Ovary (tissue), 7 donors: ENCODE measurements at regions not wholly inside any gene's neighbourhood (a gene's known extent, or its start where the extent isn't known, plus 50 kb on each side); places are given as distances from the start of the nearest gene placed in this dataset.

Experiments
- DNase-seq, 5 donors: peaks; one replicate each; pipeline ENCODE4 v3.0.0-alpha.2; 2019 to 2020
- H3K27ac ChIP-seq, 2 donors: fragments of 200-600 bp; one replicate each; pipeline versions ENCODE4 v1.5.1 to v1.8.0; 2019 to 2022
- H3K27me3 ChIP-seq: fragments of 200-600 bp; one replicate; pipeline ENCODE4 v1.8.0; 2022
- H3K36me3 ChIP-seq: fragments of 200-600 bp; sonication (generic); one replicate; pipeline ENCODE4 v1.5.1; 2019
- H3K4me1 ChIP-seq: one replicate; pipeline ENCODE4 v1.8.1; 2013; ENCODE audit warnings: mild to moderate bottlenecking, moderate library complexity; ENCODE audit not compliant: insufficient read depth
- H3K4me3 ChIP-seq: fragments of 200-600 bp; sonication (generic); one replicate; pipeline ENCODE4 v1.5.1; 2017
- H3K9me3 ChIP-seq, 2 donors: fragments of 200-600 bp in 1 of 2; sonication (generic) in 1 of 2; one replicate each; pipeline versions ENCODE4 v1.5.1 to v1.8.1; 2013 to 2019; ENCODE audit warnings: mild to moderate bottlenecking in 1 of 2, moderate library complexity in 1 of 2
- CTCF ChIP-seq, 3 donors: fragments of 450-650 bp in 2 of 3; fragments of 200-600 bp in 1 of 3; IDR thresholded peaks; one replicate each; pipeline versions ENCODE4 v1.5.1 to v1.8.0; 2016 to 2022; ENCODE audit warnings: antibody characterized with exemption in 3 of 3, mild to moderate bottlenecking in 1 of 3
- EP300 ChIP-seq: sonication (generic); formaldehyde crosslinking; IDR thresholded peaks from one replicate; pipeline ENCODE4 v1.6.1; 2017; ENCODE audit warnings: antibody characterized with exemption
- POLR2A ChIP-seq: fragments of 450-650 bp; IDR thresholded peaks from one replicate; pipeline ENCODE4 v1.6.1; 2017; ENCODE audit warnings: antibody characterized with exemption, mild to moderate bottlenecking, moderate library complexity
- WGBS, 3 donors: extraction: QIAGEN DNeasy Blood & Tissue Kit in 1 of 3; methylation state at CpG; one replicate each; pipeline versions ENCODE4 v1.1.5 to v1.1.7; 2013 to 2017; 5-methylcytosine and 5-hydroxymethylcytosine counted together
- intact Hi-C, 4 donors: fragments of 100-400 bp; cut with DNase I; formaldehyde crosslinking; loops; one replicate each; pipeline versions ENCODE4 v1.11.0 to v1.15.1; 2022 to 2023
- donor health status: DM: no; HTN: no; CAD: no; lungs with moderate emphysema.
- donor health status: DM: no; HTN: no; CAD: no.
- donor health status: Bipolar disorder and iron deficiency.
- donor health status: DM: no; HTN: no; CAD: no.
- donor health status: DM: yes; HTN: yes; CAD: no.

- WGBS, 3 donors: 85 to 90% (median 85%) methylated on average over 3 of the region's 3 CpGs
- intact Hi-C loops: no loop called here
Observed at GRCh38 chr5:96144289-96144688, 182.6 kb upstream of the ELL2 start.

GRCh38 chr5:96143450-96143849, 181.8 kb upstream of the ELL2 start:
- Histone ChIP-seq H3K4me3 (no peak overlapping the region), H3K4me1 (no peaks in the 10 kb centered on the region), H3K27ac (no peak overlapping the region), H3K9me3 (no peaks in the 10 kb centered on the region), H3K36me3 (no peaks in the 10 kb centered on the region), H3K27me3 (no peaks in the 10 kb centered on the region)
- TF ChIP-seq EP300 (no peak), POLR2A (no peak), CTCF (IDR thresholded peaks at IDR 0.05) (no peak)
- intact Hi-C loops: no loop called here
- no peak for DNase-seq
- WGBS, 3 donors: 89 to 92% (median 91%) methylated on average over 2 of the region's 2 CpGs

More at GRCh38 chr5:96144289-96144688, 182.6 kb upstream of the ELL2 start:
- Histone ChIP-seq H3K27me3 (no peaks in the 10 kb centered on the region), H3K9me3 (no peaks in the 10 kb centered on the region), H3K27ac (no peak overlapping the region), H3K36me3 (no peaks in the 10 kb centered on the region), H3K4me3 (no peak overlapping the region), H3K4me1 (no peaks in the 10 kb centered on the region)
- no peak for DNase-seq
- TF ChIP-seq CTCF (IDR thresholded peaks at IDR 0.05): no peak
- TF ChIP-seq EP300: no peak
- TF ChIP-seq POLR2A: no peak

DNA sequence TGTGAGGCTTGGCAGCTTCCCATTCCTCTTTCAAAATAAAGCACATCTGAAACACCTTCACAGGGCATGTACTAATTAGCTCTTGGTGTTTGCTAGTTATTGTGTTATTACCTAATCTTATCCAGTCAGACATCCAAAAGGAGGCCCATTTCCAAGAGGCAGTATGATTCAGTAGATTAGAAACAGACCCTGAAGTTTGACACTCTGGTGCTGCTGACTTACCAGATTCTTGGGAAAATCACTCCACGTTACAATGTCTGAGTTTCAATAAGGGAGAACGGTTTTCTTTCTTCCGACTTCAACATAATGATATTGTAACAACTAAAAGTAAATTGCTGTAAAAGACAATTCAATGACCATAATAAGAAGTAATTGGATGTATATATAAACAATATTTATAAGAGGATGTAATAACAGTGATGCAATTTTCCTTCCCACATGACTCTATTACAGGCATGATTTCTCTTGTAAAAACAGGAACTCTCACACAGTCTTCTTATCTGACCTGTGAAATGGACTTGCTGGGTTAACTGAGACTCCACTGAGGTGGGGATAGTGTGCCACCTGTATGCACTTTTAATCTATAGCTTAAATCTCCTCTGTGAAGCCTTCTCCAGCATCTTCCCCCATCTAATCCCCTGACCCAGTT, 181.3 kb upstream of the ELL2 start:
- Histone ChIP-seq H3K4me3 (no peak overlapping the region), H3K27ac (no peak overlapping the region), H3K4me1 (no peaks in the 10 kb centered on the region), H3K36me3 (no peaks in the 10 kb centered on the region), H3K9me3 (no peaks in the 10 kb centered on the region), H3K27me3 (no peaks in the 10 kb centered on the region)
- intact Hi-C loops: no loop called here
- no peak for DNase-seq
- 81 to 93% (median 81%) methylated on average over 3 of the region's 3 CpGs for WGBS, 3 donors
- TF ChIP-seq POLR2A (no peak), EP300 (no peak), CTCF (IDR thresholded peaks at IDR 0.05) (no peak)

DNA sequence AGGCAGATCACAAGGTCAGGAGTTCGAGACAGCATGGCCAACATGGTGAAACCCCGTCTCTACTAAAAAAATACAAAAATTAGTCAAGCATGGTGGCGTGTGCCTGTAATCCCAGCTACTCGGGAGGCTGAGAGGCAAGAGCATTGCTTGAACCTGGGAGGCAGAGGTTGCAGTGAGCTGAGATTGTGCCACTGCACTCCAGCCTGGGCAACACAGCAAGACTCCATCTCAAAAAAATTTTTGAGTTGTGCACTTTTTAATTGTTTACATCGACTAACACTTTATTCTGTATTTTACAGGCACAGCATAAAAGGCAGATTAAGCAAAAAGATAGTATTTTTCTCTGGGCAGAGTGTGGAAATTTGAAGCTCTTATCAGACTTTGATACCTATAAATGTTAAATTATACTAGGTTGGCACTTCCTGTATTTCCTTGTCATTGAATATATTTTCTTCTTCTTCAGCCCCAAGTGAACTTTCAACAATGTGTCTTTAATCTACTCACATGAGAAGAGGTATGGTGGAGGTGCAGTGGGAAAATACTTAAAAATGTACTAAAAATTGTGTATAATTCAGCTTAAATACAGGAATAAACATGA, 180.6 kb upstream of the ELL2 start:
- no peak for DNase-seq
- no peaks in the 10 kb centered on the region for H3K9me3 ChIP-seq
- no peaks in the 10 kb centered on the region for H3K27me3 ChIP-seq
- H3K4me3 ChIP-seq: no peak overlapping the region
- WGBS, 3 donors: 91 to 94% (median 93%) methylated on average over 5 of the region's 5 CpGs
- no peaks in the 10 kb centered on the region for H3K4me1 ChIP-seq
- H3K27ac ChIP-seq: no peak overlapping the region
- intact Hi-C loops: no loop called here
- no peaks in the 10 kb centered on the region for H3K36me3 ChIP-seq
- no peak for TF ChIP-seq EP300
- TF ChIP-seq POLR2A: no peak
- TF ChIP-seq CTCF (IDR thresholded peaks at IDR 0.05): no peak
